ENCODE measurements at regions not wholly inside any gene's neighbourhood (a gene's known extent, or its start where the extent isn't known, plus 50 kb on each side); places are given as distances from the start of the nearest gene placed in this dataset.

GRCh38 chr9:115604831-115605483 is 487.0 kb upstream of the TNC start:
- Histone ChIP-seq H3K4me1 (ENCODE audit: low read length) (no peaks in the 10 kb centered on the region), H3K4me3 (ENCODE audit: low read length) (no peak overlapping the region), H3K79me2 (ENCODE audit: low read length) (no peaks in the 10 kb centered on the region), H3K36me3 (replicated peaks; ENCODE audit: low read depth, low read length) (no peaks in the 10 kb centered on the region), H3K27me3 (ENCODE audit: low read depth, low read length) (peaks cover 26% of the 10 kb centered on the region; the same call in 1 of the 2 replicates), H3K9ac (ENCODE audit: low read length) (no peak overlapping the region), H3K4me2 (ENCODE audit: low read length) (no peak overlapping the region), H2AFZ (ENCODE audit: low read depth, low read length) (no peak overlapping the region), H3K9me3 (ENCODE audit: insufficient read depth, low read length) (no peaks in the 10 kb centered on the region), H3K27ac (ENCODE audit: low read length) (no peak overlapping the region), H4K20me1 (ENCODE audit: insufficient read depth, low read length) (no peaks in the 10 kb centered on the region)
- TF ChIP-seq EZH2phosphoT487 (IDR thresholded peaks at IDR 0.05; ENCODE audit: low read depth), result no peak
- no peak for TF ChIP-seq CTCF (IDR thresholded peaks at IDR 0.05; ENCODE audit: low read depth, low read length)

GRCh38 chr9:115606838-115607237 is 488.9 kb upstream of the TNC start:
- no peak overlapping the region for H3K4me3 ChIP-seq (ENCODE audit: low read length)
- no peaks in the 10 kb centered on the region for H3K79me2 ChIP-seq (ENCODE audit: low read length)
- no peak overlapping the region for H3K9ac ChIP-seq (ENCODE audit: low read length)
- H3K4me1 ChIP-seq (ENCODE audit: low read length), result no peaks in the 10 kb centered on the region
- no peaks in the 10 kb centered on the region for H3K9me3 ChIP-seq (ENCODE audit: insufficient read depth, low read length)
- H3K27ac ChIP-seq (ENCODE audit: low read length), result no peak overlapping the region
- TF ChIP-seq CTCF (IDR thresholded peaks at IDR 0.05; ENCODE audit: low read depth, low read length), result no peak
- TF ChIP-seq EZH2phosphoT487 (IDR thresholded peaks at IDR 0.05; ENCODE audit: low read depth), result no peak
- H3K4me2 ChIP-seq (ENCODE audit: low read length), result no peak overlapping the region
- peaks cover 41% of the 10 kb centered on the region for H3K27me3 ChIP-seq (ENCODE audit: low read depth, low read length)
- no peaks in the 10 kb centered on the region for H3K36me3 ChIP-seq (replicated peaks; ENCODE audit: low read depth, low read length)
- no peaks in the 10 kb centered on the region for H4K20me1 ChIP-seq (ENCODE audit: insufficient read depth, low read length)
- no peak overlapping the region for H2AFZ ChIP-seq (ENCODE audit: low read depth, low read length)

GRCh38 chr9:115614326-115614999 is 496.5 kb upstream of the TNC start:
- Histone ChIP-seq H3K4me3 (ENCODE audit: low read length) (no peak overlapping the region), H3K4me1 (ENCODE audit: low read length) (no peaks in the 10 kb centered on the region), H4K20me1 (ENCODE audit: insufficient read depth, low read length) (no peaks in the 10 kb centered on the region), H3K4me2 (ENCODE audit: low read length) (no peak overlapping the region), H2AFZ (ENCODE audit: low read depth, low read length) (no peak overlapping the region), H3K36me3 (replicated peaks; ENCODE audit: low read depth, low read length) (no peaks in the 10 kb centered on the region), H3K9ac (ENCODE audit: low read length) (no peak overlapping the region), H3K9me3 (ENCODE audit: insufficient read depth, low read length) (no peaks in the 10 kb centered on the region), H3K79me2 (ENCODE audit: low read length) (no peaks in the 10 kb centered on the region), H3K27me3 (ENCODE audit: low read depth, low read length) (peaks cover 19% of the 10 kb centered on the region), H3K27ac (ENCODE audit: low read length) (no peak overlapping the region)
- no peak for TF ChIP-seq CTCF (IDR thresholded peaks at IDR 0.05; ENCODE audit: low read depth, low read length)
- TF ChIP-seq EZH2phosphoT487 (IDR thresholded peaks at IDR 0.05; ENCODE audit: low read depth), result no peak

GRCh38 chr9:115615000-115615401 is 497.0 kb upstream of the TNC start:
- no peak overlapping the region for H3K27ac ChIP-seq (ENCODE audit: low read length)
- no peak overlapping the region for H3K9ac ChIP-seq (ENCODE audit: low read length)
- no peak overlapping the region for H2AFZ ChIP-seq (ENCODE audit: low read depth, low read length)
- H3K9me3 ChIP-seq (ENCODE audit: insufficient read depth, low read length), result no peaks in the 10 kb centered on the region
- H3K36me3 ChIP-seq (replicated peaks; ENCODE audit: low read depth, low read length), result no peaks in the 10 kb centered on the region
- no peaks in the 10 kb centered on the region for H3K4me1 ChIP-seq (ENCODE audit: low read length)
- TF ChIP-seq EZH2phosphoT487 (IDR thresholded peaks at IDR 0.05; ENCODE audit: low read depth), result no peak
- TF ChIP-seq CTCF (IDR thresholded peaks at IDR 0.05; ENCODE audit: low read depth, low read length), result no peak
- no peak overlapping the region for H3K4me3 ChIP-seq (ENCODE audit: low read length)
- H4K20me1 ChIP-seq (ENCODE audit: insufficient read depth, low read length), result no peaks in the 10 kb centered on the region
- no peak overlapping the region for H3K4me2 ChIP-seq (ENCODE audit: low read length)
- peaks cover 18% of the 10 kb centered on the region for H3K27me3 ChIP-seq (ENCODE audit: low read depth, low read length)
- H3K79me2 ChIP-seq (ENCODE audit: low read length), result no peaks in the 10 kb centered on the region

All from OCI-LY3 (cell line).